Adrenal gland (tissue), 9 donors: ENCODE measurements at regions not wholly inside any gene's neighbourhood (a gene's known extent, or its start where the extent isn't known, plus 50 kb on each side); places are given as distances from the start of the nearest gene placed in this dataset.
"Not testable (repeated sequence)": the region's sequence is repeated elsewhere in the genome, so short reads cannot be mapped to it uniquely, and the experiment has no call there.

Source experiments
- DNase-seq, 7 donors: peaks; one replicate each; pipeline ENCODE4 v3.0.0-alpha.2; 2019 to 2020
- H3K27ac ChIP-seq, 5 donors: fragments of 200-600 bp; sonication (generic) in 4 of 5; 1 replicate in 3 of 5; 2 replicates in 2 of 5; pipeline versions ENCODE4 v1.5.1 to v1.8.0; 2016 to 2020; ENCODE audit warnings: mild to moderate bottlenecking in 1 of 5
- H3K27me3 ChIP-seq: fragments of 200-600 bp; 2 replicates; pipeline ENCODE4 v1.8.0; 2021
- H3K36me3 ChIP-seq, 2 donors: fragments of 200-600 bp; replicated peaks in 1 of 2; 1 replicate in 1 of 2; 2 replicates in 1 of 2; pipeline versions ENCODE4 v1.5.1 to v1.8.0; 2018 to 2022
- H3K4me1 ChIP-seq, 2 donors: fragments of 200-600 bp; replicated peaks in 1 of 2; 1 replicate in 1 of 2; 2 replicates in 1 of 2; pipeline versions ENCODE4 v1.5.1 to v1.8.0; 2018 to 2021
- H3K4me3 ChIP-seq, 4 donors: fragments of 200-600 bp; sonication (generic) in 3 of 4; one replicate each; pipeline ENCODE4 v1.5.1; 2016 to 2018
- H3K9me3 ChIP-seq, 3 donors: fragments of 200-600 bp; sonication (generic) in 1 of 3; replicated peaks in 1 of 3; 1 replicate in 2 of 3; 2 replicates in 1 of 3; pipeline versions ENCODE4 v1.5.1 to v1.8.0; 2016 to 2021
- POLR2A ChIP-seq, 2 donors: fragments of 450-650 bp; IDR thresholded peaks; one replicate each; pipeline ENCODE4 v1.6.1; 2017; ENCODE audit warnings: antibody characterized with exemption in 2 of 2, mild to moderate bottlenecking in 2 of 2, moderate library complexity in 1 of 2
- WGBS, 4 donors: extraction: QIAGEN DNeasy Blood & Tissue Kit in 2 of 4; methylation state at CpG; one replicate each; pipeline versions ENCODE4 v1.1.5 to v1.1.7; 2013 to 2017; 5-methylcytosine and 5-hydroxymethylcytosine counted together
- intact Hi-C, 2 donors: fragments of 100-400 bp; cut with DNase I; formaldehyde crosslinking; loops; one replicate each; pipeline versions ENCODE4 v1.14.1 to v1.15.0; 2022 to 2023
- TF ChIP-seq, protein P1 (sequence below), 6 experiments: fragments of 450-650 bp in 4 of 6; fragments of 200-600 bp in 2 of 6; sonication (generic) in 1 of 6; IDR thresholded peaks; 1 replicate in 5 of 6; 2 replicates in 1 of 6; pipeline versions ENCODE4 v1.5.1 to v1.8.0; 2016 to 2021; ENCODE audit warnings: antibody characterized with exemption in 6 of 6, mild to moderate bottlenecking in 2 of 6, moderate library complexity in 1 of 6
- donor health status: healthy with polysubstance abuse.
- donor health status: Bipolar disorder and iron deficiency.
- donor health status: DM: yes; HTN: yes; CAD: no.
- donor health status: DM: no; HTN: no; CAD: no.
- donor health status: DM: no; HTN: no; CAD: no.

DNA sequence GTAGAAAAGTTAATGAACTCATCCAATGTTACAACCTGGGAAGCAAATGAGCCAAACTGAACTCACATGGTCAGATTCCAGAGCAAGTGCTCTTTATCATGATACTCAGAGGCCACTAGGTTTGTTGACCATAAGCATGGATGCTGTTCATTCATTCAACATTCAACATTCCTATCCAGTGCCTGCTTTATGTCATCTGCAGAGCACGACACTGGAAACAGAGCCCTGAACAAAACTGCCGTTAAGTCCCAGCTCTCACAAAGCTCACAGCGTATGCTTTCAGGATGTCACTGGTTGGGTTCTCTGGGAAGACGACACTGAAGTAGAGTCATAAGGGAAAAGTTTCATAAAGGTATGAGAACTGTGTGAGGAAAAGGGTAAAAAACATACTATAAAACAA is 105.8 kb upstream of the TRIM77 start:
- TF ChIP-seq, protein P1, sequence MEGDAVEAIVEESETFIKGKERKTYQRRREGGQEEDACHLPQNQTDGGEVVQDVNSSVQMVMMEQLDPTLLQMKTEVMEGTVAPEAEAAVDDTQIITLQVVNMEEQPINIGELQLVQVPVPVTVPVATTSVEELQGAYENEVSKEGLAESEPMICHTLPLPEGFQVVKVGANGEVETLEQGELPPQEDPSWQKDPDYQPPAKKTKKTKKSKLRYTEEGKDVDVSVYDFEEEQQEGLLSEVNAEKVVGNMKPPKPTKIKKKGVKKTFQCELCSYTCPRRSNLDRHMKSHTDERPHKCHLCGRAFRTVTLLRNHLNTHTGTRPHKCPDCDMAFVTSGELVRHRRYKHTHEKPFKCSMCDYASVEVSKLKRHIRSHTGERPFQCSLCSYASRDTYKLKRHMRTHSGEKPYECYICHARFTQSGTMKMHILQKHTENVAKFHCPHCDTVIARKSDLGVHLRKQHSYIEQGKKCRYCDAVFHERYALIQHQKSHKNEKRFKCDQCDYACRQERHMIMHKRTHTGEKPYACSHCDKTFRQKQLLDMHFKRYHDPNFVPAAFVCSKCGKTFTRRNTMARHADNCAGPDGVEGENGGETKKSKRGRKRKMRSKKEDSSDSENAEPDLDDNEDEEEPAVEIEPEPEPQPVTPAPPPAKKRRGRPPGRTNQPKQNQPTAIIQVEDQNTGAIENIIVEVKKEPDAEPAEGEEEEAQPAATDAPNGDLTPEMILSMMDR (IDR thresholded peaks at IDR 0.05) = no peak
- TF ChIP-seq POLR2A (IDR thresholded peaks at IDR 0.05) = no peak

DNA sequence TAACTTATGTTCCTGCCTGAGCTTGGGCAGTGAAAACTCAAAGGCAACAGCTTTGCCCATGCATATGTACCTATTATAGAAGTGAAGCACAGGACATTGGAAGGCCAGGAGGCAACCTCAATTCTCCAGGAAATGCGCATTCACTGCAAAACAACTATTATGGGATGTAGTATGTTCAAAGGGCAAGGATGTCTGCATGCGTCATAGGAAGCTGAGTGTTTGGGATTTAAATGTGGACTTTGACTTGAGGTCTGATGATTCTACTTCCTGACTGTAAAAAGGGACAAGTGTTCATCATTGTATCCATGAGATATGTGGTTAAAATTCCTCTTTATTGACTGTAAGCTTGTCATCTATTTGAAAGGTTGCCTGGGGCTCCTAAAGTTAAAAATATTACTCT is 103.3 kb upstream of the TRIM77 start:
- intact Hi-C loops, H3K27ac ChIP-seq, DNase-seq, H3K4me1 ChIP-seq, H3K4me3 ChIP-seq, H3K9me3 ChIP-seq, H3K36me3 ChIP-seq, H3K27me3 ChIP-seq: not testable (repeated sequence)
- 68 to 71% (median 70%) methylated on average over 2 of the region's 2 CpGs for WGBS, 4 donors

More for the DNA sequence above, 105.8 kb upstream of the TRIM77 start:
- H3K4me1 ChIP-seq = no peaks in the 10 kb centered on the region
- H3K27ac ChIP-seq = no peak overlapping the region
- H3K36me3 ChIP-seq = no peaks in the 10 kb centered on the region
- H3K9me3 ChIP-seq = no peaks in the 10 kb centered on the region
- no peak overlapping the region for H3K4me3 ChIP-seq
- 72 to 90% (median 80%) methylated on average over 4 of the region's 4 CpGs for WGBS, 4 donors
- no peaks in the 10 kb centered on the region for H3K27me3 ChIP-seq
- no peak for DNase-seq
- intact Hi-C loops = no loop called here

DNA sequence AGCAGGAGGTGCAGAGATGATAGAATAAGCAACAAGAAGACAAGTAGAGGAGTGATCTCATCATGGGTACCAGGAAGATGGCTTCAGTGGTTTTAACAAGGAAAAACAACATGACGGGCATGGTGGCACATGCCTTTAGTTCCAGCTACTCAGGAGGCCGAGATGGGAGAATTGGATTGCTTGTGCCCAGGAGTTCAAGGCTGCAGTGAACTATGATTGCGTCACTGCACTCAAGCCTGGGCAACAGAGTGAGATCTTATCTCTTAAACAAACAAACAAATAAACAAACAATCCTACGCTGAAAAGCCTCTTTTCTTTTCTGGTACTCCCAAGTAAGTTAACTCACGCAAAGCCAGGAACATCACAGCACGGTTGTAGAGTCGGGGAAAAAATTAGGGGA is 102.6 kb upstream of the TRIM77 start:
- H3K4me3 ChIP-seq, H3K27ac ChIP-seq, intact Hi-C loops, H3K27me3 ChIP-seq, H3K4me1 ChIP-seq, H3K36me3 ChIP-seq, DNase-seq, H3K9me3 ChIP-seq: not testable (repeated sequence)
- 53 to 64% (median 56%) methylated on average over 7 of the region's 7 CpGs for WGBS, 4 donors

DNA sequence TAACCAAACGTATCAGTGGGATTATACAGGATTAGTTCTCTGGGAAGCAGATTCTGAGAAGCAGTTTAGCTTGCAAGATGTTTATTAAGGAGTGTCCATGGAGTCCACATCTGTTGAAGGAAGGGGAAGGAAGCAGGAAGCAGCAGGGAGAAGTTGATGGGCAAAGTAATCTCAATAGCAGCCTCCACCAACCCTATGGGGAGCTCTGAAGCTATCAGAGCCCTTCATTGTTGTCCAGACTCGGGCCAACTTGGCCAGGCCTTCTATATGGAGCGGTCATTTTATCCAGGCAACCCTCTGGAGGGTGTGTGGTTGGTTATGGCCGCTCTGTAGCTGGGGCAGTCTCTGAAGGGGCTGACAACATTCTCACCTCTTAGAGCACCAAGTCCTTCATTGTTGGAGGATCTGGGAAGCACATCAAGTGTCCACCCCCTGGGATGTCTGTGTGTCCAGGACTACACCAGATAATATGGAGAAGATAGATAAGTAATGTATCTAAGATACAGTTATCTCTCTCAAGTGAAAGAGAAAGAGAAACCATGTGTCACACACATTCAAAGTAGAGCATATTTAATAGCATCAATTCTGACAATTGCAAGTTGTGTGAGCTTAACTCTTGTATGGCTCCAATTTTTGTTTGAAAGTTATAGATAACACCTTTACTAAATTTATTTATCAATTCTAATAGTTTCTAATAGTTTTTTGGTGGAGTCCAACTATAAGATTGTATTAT is 101.7 kb upstream of the TRIM77 start:
- TF ChIP-seq POLR2A (IDR thresholded peaks at IDR 0.05) = no peak
- TF ChIP-seq, protein P1 (IDR thresholded peaks at IDR 0.05) = no peak
- Histone ChIP-seq H3K9me3 (no peaks in the 10 kb centered on the region), H3K4me1 (no peaks in the 10 kb centered on the region), H3K36me3 (no peaks in the 10 kb centered on the region), H3K27ac (no peak overlapping the region), H3K27me3 (no peaks in the 10 kb centered on the region), H3K4me3 (no peak overlapping the region)
- 69 to 78% (median 73%) methylated on average over 3 to 4 of the region's 4 CpGs for WGBS, 4 donors
- DNase-seq = no peak
- intact Hi-C loops = no loop called here

DNA sequence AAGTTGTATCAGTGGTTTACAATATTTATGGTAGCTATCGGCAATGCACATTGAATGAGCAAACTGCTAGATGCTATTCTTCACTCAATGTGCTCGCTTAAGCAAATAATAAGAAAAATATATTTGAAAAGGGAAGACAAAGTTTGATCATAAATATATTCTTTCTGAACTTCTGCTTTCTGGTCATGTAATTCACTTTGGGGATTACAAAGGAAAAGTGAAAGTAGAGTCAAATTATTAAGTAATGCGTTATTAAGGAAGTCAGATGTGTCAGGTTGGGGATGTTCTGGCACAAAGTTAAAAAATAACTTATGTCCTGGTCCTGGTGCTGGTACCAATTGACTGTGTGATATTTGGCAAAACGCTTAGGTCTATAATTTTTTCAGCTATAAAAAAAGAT is 98.0 kb upstream of the TRIM77 start:
- Histone ChIP-seq H3K9me3 (no peaks in the 10 kb centered on the region), H3K4me1 (no peaks in the 10 kb centered on the region), H3K27ac (no peak overlapping the region), H3K27me3 (no peaks in the 10 kb centered on the region), H3K4me3 (no peak overlapping the region), H3K36me3 (no peaks in the 10 kb centered on the region)
- no peak for DNase-seq
- intact Hi-C loops = no loop called here
- WGBS, 4 donors = 53 to 66% (median 60%) methylated on average over 4 of the region's 4 CpGs
- TF ChIP-seq, protein P1 (IDR thresholded peaks at IDR 0.05) = no peak
- TF ChIP-seq POLR2A (IDR thresholded peaks at IDR 0.05) = no peak
